IMR-90 (cell line): ENCODE measurements at regions not wholly inside any gene's neighbourhood (a gene's known extent, or its start where the extent isn't known, plus 50 kb on each side); places are given as distances from the start of the nearest gene placed in this dataset.

ENCODE experiments used
- ATAC-seq: fragments of 200-7000 bp; cut with Tn5 transposase; 2 replicates; pipeline ENCODE4 v1.9.1; 2020; ENCODE audit warnings: low read depth, mild to moderate bottlenecking, moderate library complexity
- BruUV-seq: library from RNA; stranded (reverse); fragments of 400-500 nt; replicated peaks from 2 replicates; lab custom pipeline; 2021; lab: Mats Ljungman, UMichigan
- CTCF ChIA-PET: fragments of 300-600 bp; formaldehyde crosslinking; extraction: SDS; loops from one replicate; lab custom pipeline; 2021; ENCODE audit warnings: antibody characterized with exemption; lab: Yijun Ruan, JAX
- POLR2A ChIA-PET: fragments of 300-600 bp; sonication (Branson Sonifier 250); formaldehyde crosslinking; loops from one replicate; lab custom pipeline; 2022; ENCODE audit warnings: antibody characterized with exemption; ENCODE audit not compliant: unreplicated experiment; lab: Charles Lee
- DNase-seq: peaks from one replicate; pipeline ENCODE4 v3.0.0; 2013
- H2AFZ ChIP-seq: replicated peaks from 2 replicates; pipeline ENCODE3; 2013; ENCODE audit warnings: low read length, mild to moderate bottlenecking; ENCODE audit not compliant: poor library complexity
- H2AK5ac ChIP-seq: 2 replicates; pipeline ENCODE4 v1.6.1; 2013; ENCODE audit warnings: low read depth, low read length, inconsistent platforms
- H2AK9ac ChIP-seq: replicated peaks from 2 replicates; pipeline ENCODE3; 2013; ENCODE audit warnings: mild to moderate bottlenecking, low read depth, low read length, moderate library complexity; ENCODE audit not compliant: poor library complexity
- H2BK120ac ChIP-seq: 2 replicates; pipeline ENCODE4 v1.6.1; 2013; ENCODE audit warnings: low read depth, low read length, inconsistent platforms
- H2BK15ac ChIP-seq: 3 replicates; pipeline ENCODE4 v1.6.1; 2013; ENCODE audit warnings: low read depth, low read length, inconsistent platforms
- H2BK20ac ChIP-seq: 2 replicates; pipeline ENCODE4 v1.6.1; 2013; ENCODE audit warnings: low read depth, mild to moderate bottlenecking, inconsistent platforms, low read length, moderate library complexity
- H2BK5ac ChIP-seq: 2 replicates; pipeline ENCODE4 v1.6.1; 2013; ENCODE audit warnings: mild to moderate bottlenecking, low read depth, low read length, inconsistent platforms; ENCODE audit not compliant: poor library complexity, severe bottlenecking
- H3K14ac ChIP-seq: replicated peaks from 2 replicates; pipeline ENCODE4 v1.6.1; 2013; ENCODE audit warnings: low read depth, low read length, inconsistent platforms
- H3K18ac ChIP-seq: 2 replicates; pipeline ENCODE4 v1.6.1; 2013; ENCODE audit warnings: low read depth, low read length, control low read depth
- H3K23ac ChIP-seq: 2 replicates; pipeline ENCODE4 v1.6.1; 2013; ENCODE audit warnings: low read depth, low read length, inconsistent platforms
- H3K27ac ChIP-seq: 2 replicates; pipeline ENCODE4 v1.5.1; 2013; ENCODE audit warnings: mild to moderate bottlenecking, control low read depth, low read length; ENCODE audit not compliant: insufficient read depth
- H3K27me3 ChIP-seq: 2 replicates; pipeline ENCODE4 v1.6.1; 2013; ENCODE audit warnings: low read length; ENCODE audit not compliant: control insufficient read depth, insufficient read depth
- H3K36me3 ChIP-seq: 2 replicates; pipeline ENCODE4 v1.6.1; 2013; ENCODE audit warnings: low read length, mixed read lengths; ENCODE audit not compliant: control insufficient read depth, insufficient read depth
- H3K4ac ChIP-seq: 2 replicates; pipeline ENCODE4 v1.6.1; 2013; ENCODE audit warnings: low read depth, low read length, inconsistent platforms
- H3K4me1 ChIP-seq: 2 replicates; pipeline ENCODE4 v1.6.1; 2013; ENCODE audit warnings: low read length, mixed read lengths; ENCODE audit not compliant: control insufficient read depth, insufficient read depth
- H3K4me2 ChIP-seq: 2 replicates; pipeline ENCODE4 v1.6.1; 2013; ENCODE audit warnings: low read depth, mild to moderate bottlenecking, control low read depth, low read length, moderate library complexity
- H3K4me3 ChIP-seq: 2 replicates; pipeline ENCODE4 v1.5.1; 2013; ENCODE audit warnings: low read depth, mild to moderate bottlenecking, control low read depth, low read length, moderate library complexity; ENCODE audit not compliant: insufficient read depth
- H3K56ac ChIP-seq: 2 replicates; pipeline ENCODE4 v1.6.1; 2013; ENCODE audit warnings: low read length, inconsistent platforms; ENCODE audit not compliant: insufficient read depth; ENCODE audit errors: extremely low read depth
- H3K79me1 ChIP-seq, 2 experiments: 2 replicates each; pipeline ENCODE4 v1.6.1; 2013; ENCODE audit warnings: low read length in 2 of 2, inconsistent platforms in 1 of 2, low read depth in 1 of 2
- H3K9ac ChIP-seq: 2 replicates; pipeline ENCODE4 v1.6.1; 2013; ENCODE audit warnings: low read depth, low read length, control low read depth
- H3K9me1 ChIP-seq: 2 replicates; pipeline ENCODE4 v1.6.1; 2013; ENCODE audit warnings: low read length, inconsistent platforms; ENCODE audit not compliant: insufficient read depth
- H3K9me3 ChIP-seq: 2 replicates; pipeline ENCODE4 v1.6.1; 2013; ENCODE audit warnings: low read length; ENCODE audit not compliant: control insufficient read depth, insufficient read depth
- H4K20me1 ChIP-seq: 2 replicates; pipeline ENCODE4 v1.6.1; 2013; ENCODE audit warnings: low read length, inconsistent platforms; ENCODE audit not compliant: insufficient read depth
- H4K5ac ChIP-seq: 2 replicates; pipeline ENCODE4 v1.6.1; 2013; ENCODE audit warnings: mild to moderate bottlenecking, low read depth, low read length, control low read depth
- H4K8ac ChIP-seq, 2 experiments: 2 replicates each; pipeline ENCODE4 v1.6.1; 2013; ENCODE audit warnings: low read depth in 2 of 2, low read length in 2 of 2, control low read depth in 1 of 2, inconsistent platforms in 1 of 2
- H4K91ac ChIP-seq: 2 replicates; pipeline ENCODE4 v1.6.1; 2013; ENCODE audit warnings: low read depth, low read length, inconsistent platforms; ENCODE audit not compliant: insufficient read depth
- CEBPB ChIP-seq: IDR thresholded peaks from 2 replicates; pipeline ENCODE4 v1.6.1; 2012; ENCODE audit warnings: low read depth, low read length, improper control_type of control experiment
- CTCF ChIP-seq: conservative IDR thresholded peaks from 2 replicates; pipeline ENCODE4 v1.5.1; 2012; ENCODE audit warnings: mild to moderate bottlenecking, low read depth, low read length, improper control_type of control experiment
- MAFK ChIP-seq: IDR thresholded peaks from 2 replicates; pipeline ENCODE4 v1.6.1; 2012; ENCODE audit warnings: low read depth, low read length, improper control_type of control experiment
- MAZ ChIP-seq: IDR thresholded peaks from 2 replicates; pipeline ENCODE4 v1.6.1; 2012; ENCODE audit warnings: low read depth, mild to moderate bottlenecking, low read length, improper control_type of control experiment, moderate library complexity, borderline replicate concordance
- NFE2L2 ChIP-seq: fragments of 150-350 bp; IDR thresholded peaks from 2 replicates; pipeline ENCODE4 v1.6.1; 2016; ENCODE audit warnings: low read depth, mild to moderate bottlenecking, low read length
- SMC3 ChIP-seq: fragments of 150-350 bp; IDR thresholded peaks from 2 replicates; pipeline ENCODE4 v1.6.1; 2016; ENCODE audit warnings: low read depth, mild to moderate bottlenecking, antibody characterized with exemption, low read length, moderate library complexity
- WGBS, 2 experiments: methylation state at CpG; one replicate each; pipeline versions ENCODE4 v1.1.5 to v1.1.7; 2013; ENCODE audit warnings: missing lambda C conversion rate in 2 of 2; ENCODE audit not compliant: insufficient read length in 1 of 2; ENCODE audit errors: extremely low coverage in 2 of 2; 5-methylcytosine and 5-hydroxymethylcytosine counted together
- dilution Hi-C: fragments of 300-500 bp; cut with HindIII; formaldehyde crosslinking; loops from one replicate; pipeline ENCODE4 v1.14.3; 2018; ENCODE audit warnings: low sequenced_read_pairs; ENCODE audit not compliant: unreplicated experiment
- in situ Hi-C: fragments of 300-500 bp; cut with MboI; formaldehyde crosslinking; loops from 3 replicates; pipeline ENCODE4 v1.14.3; 2019; ENCODE audit warnings: low sequenced_read_pairs, inconsistent platforms, mixed read lengths
- intact Hi-C: fragments of 100-400 bp; cut with micrococcal nuclease; formaldehyde crosslinking; loops from 2 replicates; pipeline ENCODE4 v1.10.0; 2022

- H3K27ac ChIP-seq, result no peak overlapping the region
- H3K27me3 ChIP-seq, result no peaks in the 10 kb centered on the region
- no peak overlapping the region for H3K4ac ChIP-seq
- no peak overlapping the region for H3K9ac ChIP-seq
- H4K5ac ChIP-seq, result no peak overlapping the region
- in situ Hi-C loops, result no loop called here
- no peak overlapping the region for H2BK20ac ChIP-seq
- H3K9me3 ChIP-seq, result peaks cover 4% of the 10 kb centered on the region
- H2AK9ac ChIP-seq, result no peak overlapping the region
- ChIA-PET POLR2A (no interaction called here), CTCF (no interaction called here)
- no peak for ATAC-seq
- no TSS peak for BruUV-seq
- no peak overlapping the region for H2AK5ac ChIP-seq
- no peak overlapping the region for H3K23ac ChIP-seq
- dilution Hi-C loops, result no loop called here
- no peak overlapping the region for H2BK120ac ChIP-seq
- TF ChIP-seq MAFK (no peak), NFE2L2 (no peak), SMC3 (no peak), CEBPB (no peak), MAZ (no peak), CTCF (no peak)
- no peak overlapping the region for H2BK15ac ChIP-seq
- no peak overlapping the region for H4K8ac ChIP-seq
- WGBS, 2 experiments, result no CpG with 5 or more reads among the region's 2 CpGs
- no peak overlapping the region for H3K18ac ChIP-seq
- no peak overlapping the region for H3K14ac ChIP-seq
- no peak overlapping the region for H4K91ac ChIP-seq
- DNase-seq, result peak; percentile 0
- intact Hi-C loops, result no loop called here
- H2BK5ac ChIP-seq, result no peak overlapping the region
- no peaks in the 10 kb centered on the region for H3K4me1 ChIP-seq
- H3K4me2 ChIP-seq, result no peak overlapping the region
- no peaks in the 10 kb centered on the region for H4K20me1 ChIP-seq
- H2AFZ ChIP-seq, result no peak overlapping the region
- no peaks in the 10 kb centered on the region for H3K9me1 ChIP-seq
- no peak overlapping the region for H3K56ac ChIP-seq
- H3K36me3 ChIP-seq, result no peaks in the 10 kb centered on the region
- no peak overlapping the region for H3K4me3 ChIP-seq
- no peaks in the 10 kb centered on the region for H3K79me1 ChIP-seq
These were observed 172.5 kb upstream of the SLITRK5 start for GRCh38 chr13:87498681-87499080.
